Right forelimb (tissue), 1 donor: ENCODE measurements at regions not wholly inside any gene's neighbourhood (a gene's known extent, or its start where the extent isn't known, plus 50 kb on each side); places are given as distances from the start of the nearest gene placed in this dataset.
"Not testable (repeated sequence)": the region's sequence is repeated elsewhere in the genome, so short reads cannot be mapped to it uniquely, and the experiment has no call there.

Experiments
- DNase-seq: peaks from one replicate; pipeline ENCODE4 v3.0.0-alpha.2; 2018

- DNase-seq, result no peak
Observed at GRCh38 chr4:66805582-66805981, 739.7 kb downstream of the CENPC start.

DNA sequence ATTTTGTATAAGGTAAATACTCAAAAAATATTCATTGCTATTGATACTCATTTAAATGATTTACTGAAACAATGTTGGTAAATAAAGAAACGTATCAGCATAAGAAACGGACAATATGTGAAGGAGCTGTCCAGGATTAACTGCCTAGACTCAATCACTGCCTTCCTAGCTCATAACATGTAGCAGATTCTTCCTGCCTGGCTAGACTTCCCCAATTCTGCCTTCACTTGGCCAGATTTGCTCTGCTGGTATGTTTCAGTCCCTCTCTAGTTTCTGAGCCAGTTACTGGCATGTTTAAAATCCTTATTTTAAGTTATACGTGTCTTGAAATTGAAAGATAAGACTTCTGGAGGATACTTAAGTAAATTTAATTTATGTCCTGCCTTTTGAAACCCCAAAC lies 740.3 kb downstream of the CENPC start:
- no peak for DNase-seq

- DNase-seq, result no peak
Observed at GRCh38 chr4:66797608-66798007, 747.7 kb downstream of the CENPC start.

DNA sequence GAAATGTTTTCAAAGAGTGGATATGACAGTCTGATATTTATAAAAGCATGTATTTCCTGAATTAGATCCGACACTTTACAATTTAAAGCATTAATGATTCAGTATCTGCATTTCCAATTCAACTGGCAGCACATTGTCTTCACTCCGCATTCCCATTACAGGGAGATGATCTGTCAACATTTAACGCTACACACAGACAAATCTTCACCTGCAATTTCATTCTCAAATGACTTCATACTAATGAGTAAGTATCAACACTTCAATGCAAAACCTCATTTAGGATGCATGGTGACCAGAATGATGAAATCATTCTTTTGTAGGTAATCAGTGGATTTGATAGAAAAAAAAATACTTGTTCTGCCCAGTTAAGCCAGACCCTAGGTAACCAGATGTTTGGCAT lies 749.6 kb downstream of the CENPC start:
- no peak for DNase-seq

- DNase-seq, result no peak
Observed at GRCh38 chr4:66794390-66795034, 750.8 kb downstream of the CENPC start.

DNA sequence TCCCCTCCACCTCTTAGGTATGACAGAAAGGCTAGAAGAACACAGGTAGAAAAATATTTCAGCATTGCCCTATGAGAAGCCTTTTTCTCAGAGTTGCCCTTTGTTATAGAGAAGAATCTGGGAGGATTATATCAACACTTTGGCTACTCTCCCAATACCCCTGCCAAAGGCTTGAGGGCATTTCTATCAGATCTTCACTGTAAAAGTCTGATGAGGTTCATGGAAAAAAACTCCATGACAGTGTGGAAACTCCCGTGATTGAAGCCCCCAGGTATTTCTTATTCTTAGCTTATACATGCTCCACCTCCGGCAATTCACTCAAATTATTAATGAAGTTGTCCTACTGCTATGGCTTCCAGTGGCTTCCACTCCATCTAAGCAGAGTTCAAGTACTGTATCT lies 753.6 kb downstream of the CENPC start:
- DNase-seq, result no peak

GRCh38 chr4:66785479-66785878 lies 759.8 kb downstream of the CENPC start:
- no peak for DNase-seq

GRCh38 chr4:66782751-66783150 lies 762.6 kb downstream of the CENPC start:
- DNase-seq, result not testable (repeated sequence)

- DNase-seq, result no peak
Observed at GRCh38 chr4:66777097-66777496, 768.2 kb downstream of the CENPC start.

DNA sequence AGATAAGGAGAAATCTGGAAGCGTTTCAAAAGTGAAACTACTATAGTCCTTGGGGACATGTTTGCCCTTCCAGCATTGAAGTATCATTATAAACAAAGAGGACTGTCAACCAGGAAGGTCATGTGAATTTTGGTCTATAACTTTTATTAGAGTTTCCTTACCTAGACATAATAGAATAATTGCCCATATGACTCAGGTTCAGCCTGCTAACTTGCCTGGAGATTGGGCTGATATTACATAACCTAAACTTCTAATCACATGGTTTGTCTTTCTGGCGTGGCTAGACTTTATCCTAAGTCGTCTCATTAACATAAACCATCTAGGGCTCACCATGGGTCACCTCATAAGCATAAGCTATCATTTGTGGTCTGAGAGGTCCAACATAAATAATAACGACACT lies 775.9 kb downstream of the CENPC start:
- no peak for DNase-seq

GRCh38 chr4:66767442-66767841 lies 777.9 kb downstream of the CENPC start:
- DNase-seq, result no peak

GRCh38 chr4:66766557-66766956 lies 778.7 kb downstream of the CENPC start:
- DNase-seq, result no peak

- no peak for DNase-seq
Observed at GRCh38 chr4:66750273-66750672, 795.0 kb downstream of the CENPC start.

- not testable (repeated sequence) for DNase-seq
Observed at GRCh38 chr4:66746918-66747317, 798.4 kb downstream of the CENPC start.

DNA sequence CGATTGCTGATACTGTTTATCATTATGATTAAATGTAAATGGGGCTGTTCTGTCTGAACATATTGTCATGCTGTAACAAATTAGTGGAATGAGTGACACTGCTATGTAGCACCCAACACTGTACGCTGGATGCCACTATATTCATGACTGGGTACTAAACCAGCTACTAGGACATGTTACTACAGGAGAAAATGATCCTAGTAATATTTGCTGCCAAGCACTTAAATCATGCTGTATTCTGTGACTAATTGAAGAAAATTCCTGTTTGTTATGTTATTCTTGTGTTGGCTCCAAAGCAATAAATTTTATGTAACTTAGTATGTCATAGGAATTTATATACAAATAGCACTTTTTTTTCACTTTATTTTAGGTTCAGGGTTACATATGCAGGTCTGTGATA lies 804.2 kb downstream of the CENPC start:
- no peak for DNase-seq

DNA sequence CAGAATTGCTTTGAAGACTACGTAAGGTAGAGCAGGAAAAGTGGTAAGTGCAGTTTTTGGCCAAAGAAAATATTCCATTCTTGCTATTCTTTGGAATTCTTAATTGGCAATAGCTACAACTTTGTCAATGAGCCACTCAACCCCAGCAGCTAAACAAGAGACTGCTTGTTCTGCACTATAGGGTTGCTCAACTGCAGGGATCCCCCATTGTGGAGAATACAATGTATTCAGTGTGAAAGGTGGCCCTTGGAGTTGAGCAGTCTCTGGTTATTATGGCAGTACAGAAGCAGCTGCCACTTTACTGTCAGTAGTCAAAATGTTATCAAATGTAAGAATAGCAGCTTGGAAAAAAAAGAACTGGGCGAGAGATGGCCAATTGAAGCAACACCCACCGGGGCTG lies 808.7 kb downstream of the CENPC start:
- DNase-seq, result no peak

DNA sequence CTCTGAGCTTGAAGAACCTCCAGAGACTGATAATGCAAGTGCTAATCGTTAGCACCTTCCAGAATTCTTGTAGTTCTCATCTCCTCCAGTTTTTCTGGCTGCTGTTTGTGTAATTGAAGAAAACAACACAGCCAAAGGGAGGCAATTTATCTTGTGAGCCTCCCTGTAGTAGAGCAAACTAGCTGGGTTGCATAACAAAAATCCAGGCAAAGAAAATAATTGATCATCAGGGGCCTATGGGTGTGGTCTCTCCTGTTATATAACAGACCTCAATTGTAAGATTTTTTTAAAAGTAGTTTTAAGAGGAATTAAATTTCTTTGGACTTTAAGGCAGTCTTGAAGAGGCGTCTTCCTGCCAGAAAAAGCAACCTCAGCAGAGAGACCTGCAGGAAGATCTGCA lies 817.0 kb downstream of the CENPC start:
- DNase-seq, result no peak

DNA sequence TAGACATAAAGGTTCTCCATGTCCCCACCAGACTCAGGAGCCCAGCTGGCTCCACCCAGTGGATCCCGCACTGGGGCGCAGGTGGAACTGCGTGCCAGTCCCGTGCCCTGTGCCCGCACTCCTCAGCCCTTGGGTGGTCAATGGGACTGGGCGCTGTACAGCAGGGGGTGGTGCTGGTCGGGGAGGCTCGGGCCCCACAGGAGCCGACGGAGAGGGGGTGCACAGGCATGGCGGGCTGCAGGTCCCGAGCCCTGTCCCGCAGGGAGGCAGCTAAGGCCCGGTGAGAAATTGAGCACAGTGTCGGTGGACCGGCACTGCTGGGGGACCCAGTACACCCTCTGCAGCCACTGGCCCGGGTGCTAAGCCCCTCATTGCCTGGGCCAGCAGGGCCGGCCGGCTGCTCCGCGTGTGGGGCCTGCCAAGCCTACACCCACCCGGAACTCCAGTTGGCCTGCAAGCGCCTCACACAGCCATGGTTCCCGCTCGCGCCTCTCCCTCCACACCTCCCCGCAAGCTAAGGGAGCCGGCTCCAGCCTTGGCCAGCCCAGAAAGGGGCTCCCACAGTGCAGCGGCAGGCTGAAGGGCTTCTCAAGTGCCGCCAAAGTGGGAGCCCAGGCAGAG lies 832.9 kb downstream of the CENPC start:
- DNase-seq, result not testable (repeated sequence)

DNA sequence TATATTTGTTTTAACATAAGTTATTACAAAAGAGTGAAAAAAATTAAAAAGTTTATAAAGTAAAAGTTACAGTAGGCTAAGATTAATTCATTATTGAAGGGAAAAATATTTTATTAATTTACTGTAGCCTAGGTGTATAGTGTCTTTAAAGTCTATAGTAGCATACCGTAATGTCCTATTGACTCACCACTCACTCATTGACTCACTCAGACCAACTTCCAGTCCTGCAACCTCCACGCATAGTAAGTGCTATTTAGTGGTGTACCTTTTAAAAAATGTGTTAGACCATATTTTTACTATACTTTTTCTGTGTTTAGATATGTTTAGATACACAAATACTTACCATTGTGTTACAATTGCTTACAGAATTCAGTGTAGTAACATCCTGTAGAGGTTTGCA lies 841.1 kb downstream of the CENPC start:
- DNase-seq, result no peak

- DNase-seq, result no peak
Observed at GRCh38 chr4:66694739-66695138, 850.6 kb downstream of the CENPC start.

DNA sequence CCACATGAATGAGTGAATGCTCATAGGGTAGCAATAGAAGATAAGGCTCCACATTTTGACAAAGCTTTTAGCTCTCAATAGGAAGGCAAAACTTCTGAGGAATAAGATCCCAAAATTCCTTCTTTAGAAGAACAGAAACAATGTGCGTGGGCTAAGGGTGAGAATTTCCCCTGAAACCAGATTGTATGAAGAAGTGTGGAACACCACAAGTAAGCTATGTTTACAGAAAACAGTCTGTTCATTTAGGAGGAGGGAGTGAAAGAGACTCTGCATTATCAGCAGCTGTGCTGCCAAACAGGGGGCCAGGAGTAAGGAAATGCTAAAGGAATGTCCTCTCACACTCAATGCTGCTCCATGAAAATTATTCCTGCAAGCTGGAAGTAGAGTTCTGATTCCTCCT lies 851.6 kb downstream of the CENPC start:
- no peak for DNase-seq

DNA sequence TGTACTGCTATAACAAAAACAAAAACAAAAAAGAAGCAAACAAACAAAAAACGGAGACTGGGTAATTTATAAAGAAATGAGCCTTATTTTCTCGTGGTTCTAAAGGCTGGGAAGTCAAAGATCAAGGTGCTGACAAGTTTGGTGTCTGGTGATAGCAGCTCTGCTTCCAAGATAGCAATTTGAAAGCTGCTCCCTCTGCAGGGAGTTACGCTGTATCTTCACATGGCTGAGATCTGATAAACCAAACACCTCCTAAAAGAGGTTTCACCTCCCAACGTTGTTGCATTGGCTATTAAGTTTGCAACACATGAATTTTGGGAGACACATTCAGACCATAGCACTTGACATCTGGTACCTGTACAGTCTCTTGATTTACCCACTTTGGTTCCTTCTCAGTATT lies 854.2 kb downstream of the CENPC start:
- no peak for DNase-seq

DNA sequence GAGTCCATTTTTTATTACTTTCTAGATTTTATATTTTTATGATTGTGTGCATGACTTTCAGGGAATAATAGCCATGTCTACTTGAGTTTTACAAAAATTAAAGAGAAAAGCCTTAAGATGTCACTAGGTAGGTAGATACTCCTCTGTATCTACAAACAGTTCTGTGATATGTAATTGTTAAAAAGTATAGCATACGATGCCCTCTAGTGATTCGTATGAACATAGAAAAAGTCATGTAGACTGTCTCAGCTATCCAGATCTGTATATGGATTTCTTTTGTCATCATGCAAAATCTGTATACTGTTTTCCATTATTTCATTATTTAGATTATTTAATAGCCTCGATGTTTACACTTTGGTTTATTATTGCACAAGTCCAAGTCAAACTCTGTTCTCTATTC lies 856.6 kb downstream of the CENPC start:
- DNase-seq, result no peak

DNA sequence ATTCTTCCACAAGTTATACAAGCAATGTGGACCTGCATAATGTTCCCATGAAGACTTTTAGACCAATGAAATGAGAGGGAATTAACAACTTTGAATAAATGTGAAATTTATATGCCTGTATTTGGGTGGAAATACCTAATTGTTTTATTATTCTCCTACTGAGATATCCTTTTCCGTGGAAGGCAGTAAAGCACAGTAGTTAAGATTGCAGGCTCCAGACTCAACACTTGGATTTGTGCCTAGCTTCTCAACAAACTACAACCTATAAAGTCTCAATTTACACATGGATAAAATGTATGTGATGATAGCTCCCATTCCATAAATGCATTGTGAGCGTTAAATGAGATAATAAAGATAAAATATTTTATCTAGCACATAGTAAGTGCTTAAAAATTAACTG lies 857.8 kb downstream of the CENPC start:
- no peak for DNase-seq

DNA sequence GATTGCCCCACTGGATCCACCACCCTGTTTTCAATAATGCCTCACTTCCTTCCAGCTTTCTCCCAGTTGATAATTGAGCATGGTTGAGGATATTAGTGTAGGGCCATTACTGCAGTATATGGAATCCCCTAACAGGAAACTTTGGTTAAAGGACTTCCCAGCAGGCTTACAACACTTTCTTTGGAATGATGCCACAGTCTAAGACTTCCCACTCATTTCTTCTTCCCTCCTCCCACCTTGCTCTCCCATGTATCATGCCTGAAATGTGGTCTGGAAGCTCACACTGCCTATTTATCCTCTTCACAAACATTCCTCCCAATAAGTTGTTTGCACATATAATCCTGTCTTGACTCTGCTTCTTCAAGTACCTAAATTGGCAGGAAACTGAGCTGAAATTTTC lies 863.3 kb downstream of the CENPC start:
- no peak for DNase-seq
